Neural crest cell (in vitro differentiated cells): ENCODE measurements at regions not wholly inside any gene's neighbourhood (a gene's known extent, or its start where the extent isn't known, plus 50 kb on each side); places are given as distances from the start of the nearest gene placed in this dataset.

ENCODE experiments used
- DNase-seq: peaks from one replicate; pipeline ENCODE4 v3.0.0; 2021; ENCODE audit warnings: low read depth, mixed read lengths, low spot score
- H3K27ac Mint-ChIP-seq: one replicate; pipeline ENCODE4 v1.8.0; 2021; ENCODE audit warnings: mild to moderate bottlenecking, mixed read lengths; ENCODE audit not compliant: unreplicated experiment
- H3K27me3 Mint-ChIP-seq: 2 replicates; pipeline ENCODE4 v1.8.0; 2021; ENCODE audit warnings: low read depth, mild to moderate bottlenecking, mixed read lengths
- H3K36me3 Mint-ChIP-seq: 2 replicates; pipeline ENCODE4 v1.8.0; 2021; ENCODE audit warnings: low read depth, mild to moderate bottlenecking, mixed read lengths
- H3K4me1 Mint-ChIP-seq: 2 replicates; pipeline ENCODE4 v1.8.0; 2021; ENCODE audit warnings: mixed read lengths
- H3K4me3 Mint-ChIP-seq: one replicate; pipeline ENCODE4 v1.8.0; 2021; ENCODE audit warnings: mild to moderate bottlenecking, mixed read lengths
- H3K9me3 Mint-ChIP-seq: 2 replicates; pipeline ENCODE4 v1.8.0; 2021; ENCODE audit warnings: mixed read lengths
- CTCF ChIP-seq: fragments of 200-600 bp; sonication (generic); conservative IDR thresholded peaks from 2 replicates; pipeline ENCODE4 v1.5.0; 2021; ENCODE audit warnings: antibody characterized with exemption, mild to moderate bottlenecking

- no peak for DNase-seq
- TF ChIP-seq CTCF = no peak
- Mint-ChIP-seq H3K36me3 (peaks cover 3% of the 10 kb centered on the region), H3K27me3 (no peaks in the 10 kb centered on the region), H3K4me3 (no peak overlapping the region), H3K9me3 (peaks cover 2% of the 10 kb centered on the region), H3K4me1 (no peaks in the 10 kb centered on the region), H3K27ac (no peak overlapping the region)
These were observed 184.4 kb downstream of the PCDH7 start for GRCh38 chr4:30904588-30904987.

- TF ChIP-seq CTCF = no peak
- no peak for DNase-seq
- Mint-ChIP-seq H3K27me3 (no peaks in the 10 kb centered on the region), H3K36me3 (peaks cover 2% of the 10 kb centered on the region), H3K9me3 (peaks cover 5% of the 10 kb centered on the region), H3K4me1 (peaks cover 7% of the 10 kb centered on the region), H3K27ac (no peak overlapping the region), H3K4me3 (no peak overlapping the region)
These were observed 192.0 kb downstream of the PCDH7 start for GRCh38 chr4:30912098-30912714.

GRCh38 chr4:30916337-30917274, 196.4 kb downstream of the PCDH7 start:
- Mint-ChIP-seq H3K27ac (no peak overlapping the region), H3K27me3 (no peaks in the 10 kb centered on the region), H3K36me3 (no peaks in the 10 kb centered on the region), H3K4me3 (no peak overlapping the region), H3K9me3 (no peaks in the 10 kb centered on the region), H3K4me1 (peaks cover 16% of the 10 kb centered on the region)
- TF ChIP-seq CTCF = no peak
- DNase-seq = no peak

GRCh38 chr4:30917946-30918345, 197.8 kb downstream of the PCDH7 start:
- TF ChIP-seq CTCF = no peak
- H3K36me3 Mint-ChIP-seq = no peaks in the 10 kb centered on the region
- H3K27me3 Mint-ChIP-seq = no peaks in the 10 kb centered on the region
- DNase-seq = no peak
- H3K9me3 Mint-ChIP-seq = no peaks in the 10 kb centered on the region
- no peak overlapping the region for H3K27ac Mint-ChIP-seq
- H3K4me1 Mint-ChIP-seq = peaks cover 10% of the 10 kb centered on the region
- no peak overlapping the region for H3K4me3 Mint-ChIP-seq

GRCh38 chr4:30919458-30919857, 199.3 kb downstream of the PCDH7 start:
- Mint-ChIP-seq H3K9me3 (no peaks in the 10 kb centered on the region), H3K4me1 (peaks cover 10% of the 10 kb centered on the region), H3K4me3 (no peak overlapping the region), H3K27me3 (no peaks in the 10 kb centered on the region), H3K27ac (no peak overlapping the region), H3K36me3 (no peaks in the 10 kb centered on the region)
- DNase-seq = no peak
- no peak for TF ChIP-seq CTCF
